NCI-H1105 (cell line): ENCODE measurements at regions not wholly inside any gene's neighbourhood (a gene's known extent, or its start where the extent isn't known, plus 50 kb on each side); places are given as distances from the start of the nearest gene placed in this dataset.
"Not testable (repeated sequence)": the region's sequence is repeated elsewhere in the genome, so short reads cannot be mapped to it uniquely, and the experiment has no call there.

Experiments
- DNase-seq: peaks from one replicate; lab custom pipeline; 2025; lab: John Stamatoyannopoulos, UW

GRCh38 chr1:238652346-238652968, 733.9 kb upstream of the CHRM3 start:
- no peak for DNase-seq

- DNase-seq: no peak
These were observed 737.2 kb upstream of the CHRM3 start for GRCh38 chr1:238649200-238649599.

- DNase-seq: no peak
These were observed 737.6 kb upstream of the CHRM3 start for GRCh38 chr1:238648751-238649150.

GRCh38 chr1:238648296-238648695, 738.1 kb upstream of the CHRM3 start:
- DNase-seq: no peak

- DNase-seq: no peak
These were observed 738.5 kb upstream of the CHRM3 start for GRCh38 chr1:238647877-238648276.

- DNase-seq: no peak
These were observed 744.1 kb upstream of the CHRM3 start for GRCh38 chr1:238642231-238642630.

- no peak for DNase-seq
These were observed 746.5 kb upstream of the CHRM3 start for GRCh38 chr1:238639861-238640260.

GRCh38 chr1:238628110-238628509, 737.4 kb upstream of the ZP4 start:
- DNase-seq: no peak

GRCh38 chr1:238624776-238625175, 734.1 kb upstream of the ZP4 start:
- no peak for DNase-seq

GRCh38 chr1:238621405-238621804, 730.7 kb upstream of the ZP4 start:
- DNase-seq: no peak

GRCh38 chr1:238619652-238620051, 728.9 kb upstream of the ZP4 start:
- DNase-seq: no peak

- no peak for DNase-seq
These were observed 720.7 kb upstream of the ZP4 start for GRCh38 chr1:238611406-238611805.

- DNase-seq: no peak
These were observed 717.4 kb upstream of the ZP4 start for GRCh38 chr1:238608144-238608543.

GRCh38 chr1:238606896-238607295, 716.2 kb upstream of the ZP4 start:
- no peak for DNase-seq

- no peak for DNase-seq
These were observed 715.7 kb upstream of the ZP4 start for GRCh38 chr1:238606457-238606856.

- DNase-seq: no peak
These were observed 713.6 kb upstream of the ZP4 start for GRCh38 chr1:238604357-238604756.

GRCh38 chr1:238601604-238602003, 710.9 kb upstream of the ZP4 start:
- DNase-seq: not testable (repeated sequence)

- no peak for DNase-seq
These were observed 706.0 kb upstream of the ZP4 start for GRCh38 chr1:238596703-238597102.

GRCh38 chr1:238592621-238593020, 701.9 kb upstream of the ZP4 start:
- no peak for DNase-seq

- no peak for DNase-seq
These were observed 699.2 kb upstream of the ZP4 start for GRCh38 chr1:238589843-238590435.

- no peak for DNase-seq
These were observed 692.1 kb upstream of the ZP4 start for GRCh38 chr1:238582816-238583215.

GRCh38 chr1:238581332-238581731, 690.6 kb upstream of the ZP4 start:
- no peak for DNase-seq

GRCh38 chr1:238568735-238569134, 678.0 kb upstream of the ZP4 start:
- DNase-seq: no peak

GRCh38 chr1:238562341-238562740, 671.6 kb upstream of the ZP4 start:
- no peak for DNase-seq
